ENCODE measurements at regions not wholly inside any gene's neighbourhood (a gene's known extent, or its start where the extent isn't known, plus 50 kb on each side); places are given as distances from the start of the nearest gene placed in this dataset.

- no peak for DNase-seq
Observed at GRCh38 chr15:39466750-39467105, 114.2 kb upstream of the THBS1 start.

- DNase-seq: peak; percentile 85
Observed at GRCh38 chr15:39468331-39468730, 112.5 kb upstream of the THBS1 start.

GRCh38 chr15:39468828-39469227 is 112.1 kb upstream of the THBS1 start:
- DNase-seq: peak; percentile 92

GRCh38 chr15:39471785-39472574 is 108.9 kb upstream of the THBS1 start:
- no peak for DNase-seq

- DNase-seq: peak; percentile 64
Observed at GRCh38 chr15:39472621-39473297, 108.1 kb upstream of the THBS1 start.

- no peak for DNase-seq
Observed at GRCh38 chr15:39473298-39473947, 107.5 kb upstream of the THBS1 start.

- DNase-seq: no peak
Observed at GRCh38 chr15:39474657-39475056, 106.2 kb upstream of the THBS1 start.

- DNase-seq: no peak
Observed at GRCh38 chr15:39478996-39479395, 101.9 kb upstream of the THBS1 start.

- peak; percentile 37 for DNase-seq
Observed at GRCh38 chr15:39479911-39480310, 101.0 kb upstream of the THBS1 start.

- no peak for DNase-seq
Observed at GRCh38 chr15:39482459-39482858, 98.4 kb upstream of the THBS1 start.

GRCh38 chr15:39486621-39487457 is 94.0 kb upstream of the THBS1 start:
- DNase-seq: no peak

GRCh38 chr15:39487458-39487735 is 93.5 kb upstream of the THBS1 start:
- DNase-seq: no peak

- no peak for DNase-seq
Observed at GRCh38 chr15:39488516-39488915, 92.4 kb upstream of the THBS1 start.

GRCh38 chr15:39488961-39489360 is 91.9 kb upstream of the THBS1 start:
- no peak for DNase-seq

- DNase-seq: no peak
Observed at GRCh38 chr15:39491115-39491885, 89.6 kb upstream of the THBS1 start.

GRCh38 chr15:39491886-39492490 is 88.9 kb upstream of the THBS1 start:
- no peak for DNase-seq

GRCh38 chr15:39493424-39494067 is 87.3 kb upstream of the THBS1 start:
- no peak for DNase-seq

- DNase-seq: no peak
Observed at GRCh38 chr15:39494462-39494861, 86.4 kb upstream of the THBS1 start.

- DNase-seq: no peak
Observed at GRCh38 chr15:39495871-39496840, 84.7 kb upstream of the THBS1 start.

- DNase-seq: no peak
Observed at GRCh38 chr15:39497016-39497758, 83.7 kb upstream of the THBS1 start.

Data from inflammatory macrophage treated with lipopolysaccharide for 4 hours (primary cell).